ENCODE measurements at regions not wholly inside any gene's neighbourhood (a gene's known extent, or its start where the extent isn't known, plus 50 kb on each side); places are given as distances from the start of the nearest gene placed in this dataset.
"Not testable (repeated sequence)": the region's sequence is repeated elsewhere in the genome, so short reads cannot be mapped to it uniquely, and the experiment has no call there.

DNA sequence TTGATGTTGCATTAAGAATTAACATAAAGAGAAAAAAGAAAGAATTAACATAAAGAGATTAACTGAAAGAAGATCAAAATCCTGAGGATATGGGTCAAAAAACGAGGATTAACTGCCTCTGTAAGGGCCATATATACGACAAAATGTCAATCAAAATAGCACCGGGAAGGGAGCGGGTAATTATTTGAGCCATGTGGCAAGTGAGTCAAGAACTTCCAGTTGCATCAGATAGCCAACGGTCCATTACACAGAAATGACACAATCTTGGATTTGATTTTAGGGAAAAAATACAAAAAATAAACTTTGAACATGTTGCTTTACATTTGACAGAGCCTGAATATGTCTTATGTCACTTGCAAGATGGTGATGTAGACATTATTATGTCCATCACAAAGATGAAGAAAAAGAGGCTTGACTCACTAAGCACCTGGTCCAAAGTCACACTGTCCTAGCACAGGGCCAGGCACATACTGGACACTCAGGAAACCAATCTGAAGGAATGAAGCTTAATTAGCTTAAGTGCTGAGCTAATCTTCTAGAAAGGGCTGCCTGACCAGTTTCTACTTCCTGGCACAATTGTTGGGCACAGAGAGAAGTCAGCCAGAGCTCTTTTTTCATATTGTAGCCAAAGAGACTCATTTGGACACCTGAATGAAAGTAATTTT is 273.2 kb upstream of the PAPPA start:
- DNase-seq (ENCODE audit: low read depth) = no peak

DNA sequence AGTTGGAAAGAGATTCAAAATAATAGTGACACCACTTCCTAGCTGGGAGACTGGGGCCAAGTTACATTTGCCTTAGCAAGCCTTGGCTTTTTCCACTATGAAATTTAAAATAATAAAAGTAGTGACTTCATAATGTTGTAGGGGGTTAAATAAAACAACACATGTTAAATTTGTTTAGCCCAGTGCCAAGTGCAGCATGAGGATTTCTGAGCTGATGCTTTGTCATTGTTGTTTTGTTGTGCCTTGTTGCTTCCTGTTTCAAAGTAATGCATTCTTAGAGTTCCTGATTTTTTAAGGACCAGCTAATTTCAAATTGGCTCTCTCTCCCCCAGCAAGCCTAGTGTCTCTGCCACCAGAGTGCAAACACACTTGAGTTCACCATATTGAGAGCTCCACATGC is 270.7 kb upstream of the PAPPA start:
- no peak for DNase-seq (ENCODE audit: low read depth)

DNA sequence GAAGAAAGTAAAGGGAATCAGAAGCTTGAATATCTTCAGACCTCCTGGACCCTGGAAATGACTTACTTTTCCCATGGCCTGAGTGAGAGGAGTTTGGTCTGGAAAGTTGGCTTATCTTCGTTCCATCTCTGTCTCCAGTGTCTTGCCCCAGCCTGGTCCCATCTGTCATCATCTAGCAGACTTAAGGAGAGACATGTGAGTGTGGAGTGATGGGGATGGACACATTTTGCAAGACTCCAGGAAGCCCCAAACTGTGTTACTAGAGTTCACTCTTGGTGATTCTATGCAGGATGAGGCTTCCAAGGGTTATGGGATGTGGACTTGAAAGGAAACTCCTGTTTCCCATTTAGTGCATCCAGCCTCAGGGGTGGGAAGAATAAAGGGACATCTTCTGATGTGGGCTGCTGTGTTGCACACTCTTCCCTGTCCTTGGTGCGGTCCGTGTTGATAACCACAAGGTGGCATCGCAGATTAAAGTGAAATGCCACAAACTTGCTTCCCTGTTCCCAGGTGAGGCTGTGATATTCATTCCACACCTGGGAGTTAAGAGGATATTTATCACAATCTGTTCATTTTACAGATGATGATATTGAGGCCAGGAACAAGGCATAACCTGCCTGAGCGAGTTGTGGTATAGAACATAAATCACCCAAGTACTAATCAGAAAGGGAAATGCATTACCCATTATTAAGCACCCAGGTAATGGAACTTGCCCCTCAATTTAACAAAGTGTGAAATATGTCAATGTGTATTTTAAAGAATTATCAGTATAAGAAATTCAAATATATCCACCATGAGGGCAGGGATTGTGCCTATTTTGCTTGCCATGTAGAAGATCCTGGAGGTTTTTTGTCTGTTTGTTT is 269.9 kb upstream of the PAPPA start:
- no peak for DNase-seq (ENCODE audit: low read depth)

DNA sequence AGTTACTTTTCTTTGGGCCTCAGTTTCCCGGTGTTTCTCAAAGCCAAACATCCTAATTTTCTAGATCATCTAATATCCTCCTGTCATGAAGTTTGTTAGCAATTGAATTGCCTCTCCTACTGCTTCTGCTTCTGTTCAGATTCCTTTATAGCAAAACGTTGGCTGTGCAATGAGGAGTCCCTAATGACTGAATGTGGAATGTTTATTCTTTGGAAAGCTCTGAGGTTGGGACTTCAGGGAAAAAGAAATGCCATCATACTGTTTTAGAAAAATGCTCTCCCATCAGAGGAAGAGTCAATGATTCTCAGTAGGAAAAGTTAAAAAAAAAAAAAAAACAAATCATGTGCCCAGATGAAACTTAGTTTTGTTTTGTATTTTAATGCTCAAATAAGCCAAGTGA is 268.7 kb upstream of the PAPPA start:
- no peak for DNase-seq (ENCODE audit: low read depth)

DNA sequence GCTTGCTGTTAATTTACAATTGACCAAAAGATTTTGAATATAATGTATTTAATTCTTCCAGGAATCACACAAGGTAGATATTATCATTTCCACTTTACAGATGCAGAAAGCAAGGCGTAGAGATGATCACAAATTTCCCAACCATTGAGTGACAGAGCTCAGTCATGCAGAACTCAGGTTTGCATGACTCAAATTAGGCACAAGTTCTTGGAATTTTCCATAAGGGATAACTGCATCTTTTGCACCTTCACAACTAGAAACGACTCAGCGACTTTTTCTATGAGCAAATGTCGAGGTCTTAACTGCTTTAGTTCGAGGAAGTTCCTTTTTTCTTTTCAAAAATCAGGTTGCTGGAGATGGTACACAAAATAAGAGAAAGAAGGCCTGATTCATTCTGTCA is 265.5 kb upstream of the PAPPA start:
- DNase-seq (ENCODE audit: low read depth) = no peak

DNA sequence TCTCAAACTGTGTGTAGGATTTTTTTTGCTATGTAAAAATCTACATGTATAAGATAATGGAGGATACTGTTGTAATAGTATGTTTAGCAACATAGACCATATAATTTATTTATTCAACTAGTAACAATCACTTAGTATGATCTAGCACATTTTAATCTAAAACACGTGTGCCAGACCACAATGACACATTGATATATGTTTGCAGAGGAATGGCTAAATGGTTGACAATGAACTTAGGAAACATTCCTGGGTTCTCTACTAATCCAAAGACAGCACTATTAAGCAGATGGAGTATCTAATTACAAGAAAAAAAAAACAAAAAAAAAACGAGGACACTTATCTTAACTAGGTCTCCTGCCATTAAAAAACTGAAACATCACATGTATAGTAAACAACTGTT is 261.7 kb upstream of the PAPPA start:
- no peak for DNase-seq (ENCODE audit: low read depth)

DNA sequence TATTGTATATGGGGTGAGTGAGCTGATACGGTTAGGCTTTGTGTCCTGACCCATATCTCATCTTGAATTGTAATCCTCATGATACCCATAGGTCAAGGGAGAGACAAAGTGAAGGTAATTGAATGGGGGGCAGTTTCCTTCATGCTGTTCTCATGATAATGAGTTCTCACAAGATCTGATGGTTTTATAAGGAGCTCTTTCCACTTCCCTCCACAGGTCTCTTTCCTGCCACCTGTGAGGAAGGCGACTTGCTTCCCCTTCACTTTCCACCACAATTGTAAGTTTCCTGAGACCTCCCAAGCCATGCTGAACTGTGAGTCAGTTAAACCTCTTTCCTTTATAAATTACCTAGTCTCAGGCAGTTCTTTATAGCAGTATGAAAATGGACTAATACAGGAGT is 255.1 kb upstream of the PAPPA start:
- not testable (repeated sequence) for DNase-seq (ENCODE audit: low read depth)

DNA sequence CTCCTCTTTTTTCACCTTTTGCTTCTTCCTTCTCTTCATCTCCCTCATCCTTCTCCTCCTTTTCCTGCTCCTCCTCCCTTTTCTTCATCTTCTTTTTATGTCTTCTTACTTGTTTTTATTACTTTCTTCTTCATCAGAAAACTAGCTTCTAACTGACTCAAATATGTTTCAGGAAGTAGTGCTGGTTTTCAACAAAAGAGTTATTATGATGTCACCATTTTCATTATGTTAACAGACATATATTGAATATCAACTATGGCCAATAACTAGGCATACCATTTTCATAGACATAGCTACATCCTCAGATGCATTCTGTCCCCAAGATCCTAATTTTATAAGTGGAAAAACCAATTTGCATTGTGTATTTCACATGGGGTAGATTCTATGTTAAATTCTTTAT is 252.9 kb upstream of the PAPPA start:
- no peak for DNase-seq (ENCODE audit: low read depth)

DNA sequence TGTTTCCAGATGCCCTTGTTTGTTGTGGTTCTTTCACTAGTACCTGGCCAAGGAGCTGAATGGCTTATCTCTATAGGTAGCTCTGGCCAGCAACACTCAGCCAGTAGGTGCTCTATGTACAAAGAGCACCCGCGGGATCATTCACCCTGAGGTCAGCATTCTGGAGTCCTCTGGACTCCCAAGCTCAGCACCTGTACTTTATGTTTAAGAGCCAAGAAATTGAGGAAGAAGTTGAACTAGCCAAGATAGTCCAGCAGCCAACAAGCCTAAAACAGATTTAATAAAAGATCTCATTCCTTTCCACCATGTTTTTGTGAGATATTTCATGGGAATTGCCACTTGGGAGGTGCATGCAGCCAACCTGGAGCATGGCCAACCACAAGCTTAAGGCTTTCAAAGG is 242.6 kb upstream of the PAPPA start:
- no peak for DNase-seq (ENCODE audit: low read depth)

DNA sequence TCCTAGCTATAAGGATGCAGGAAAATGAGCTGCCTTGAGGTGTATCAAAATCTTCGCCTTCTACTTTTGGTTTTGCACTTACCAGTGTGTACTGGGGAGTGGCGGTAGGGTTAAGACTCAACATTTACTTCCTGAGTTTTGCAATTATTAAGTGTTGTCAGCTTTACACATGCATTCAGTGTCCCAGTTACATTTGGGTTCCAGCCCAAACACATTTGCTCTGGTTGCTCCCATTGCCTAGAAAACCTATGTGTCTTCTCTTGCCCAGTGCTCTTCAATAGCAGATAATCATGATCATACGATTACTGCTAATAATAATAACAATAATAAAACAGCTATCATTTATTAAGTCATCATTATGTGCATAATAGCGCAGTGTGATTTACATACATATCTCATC is 241.5 kb upstream of the PAPPA start:
- DNase-seq (ENCODE audit: low read depth) = no peak

DNA sequence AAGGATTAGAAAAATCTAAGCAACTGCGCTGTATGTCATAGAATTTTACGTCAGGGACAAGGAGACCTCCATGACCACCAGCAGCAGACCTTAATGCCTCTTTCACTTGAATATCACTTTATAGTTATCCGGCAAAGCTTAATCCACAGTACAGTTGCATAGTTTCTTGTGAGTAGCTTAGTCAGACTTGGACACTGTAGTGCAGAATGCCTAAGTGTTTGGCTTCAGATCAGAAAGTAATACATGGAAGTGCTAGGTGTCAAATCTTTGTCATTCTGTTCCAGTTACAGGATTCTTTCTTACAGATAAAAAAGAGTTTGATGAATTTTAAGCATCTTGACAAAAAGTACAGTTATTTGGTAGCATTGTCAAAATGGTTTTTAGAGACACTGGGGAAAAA is 239.9 kb upstream of the PAPPA start:
- no peak for DNase-seq (ENCODE audit: low read depth)

DNA sequence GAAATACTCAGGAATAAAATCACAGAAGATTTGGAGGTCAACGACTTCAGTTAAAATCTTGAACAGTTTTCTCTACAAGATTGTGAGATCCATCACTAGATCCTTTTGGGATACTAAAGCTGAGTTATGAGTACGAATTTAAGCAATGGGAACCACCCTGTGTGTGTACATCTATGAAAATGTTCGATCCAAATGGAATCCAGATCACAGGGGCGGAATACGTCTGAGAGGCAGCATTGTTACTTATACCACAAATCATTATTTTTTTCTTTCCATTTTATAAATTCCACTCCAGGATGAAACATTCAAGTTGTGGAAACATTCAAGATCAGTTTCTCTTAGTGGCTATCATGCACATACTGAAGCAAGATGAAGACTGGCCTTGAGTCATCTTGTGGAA is 239.3 kb upstream of the PAPPA start:
- DNase-seq (ENCODE audit: low read depth) = no peak

DNA sequence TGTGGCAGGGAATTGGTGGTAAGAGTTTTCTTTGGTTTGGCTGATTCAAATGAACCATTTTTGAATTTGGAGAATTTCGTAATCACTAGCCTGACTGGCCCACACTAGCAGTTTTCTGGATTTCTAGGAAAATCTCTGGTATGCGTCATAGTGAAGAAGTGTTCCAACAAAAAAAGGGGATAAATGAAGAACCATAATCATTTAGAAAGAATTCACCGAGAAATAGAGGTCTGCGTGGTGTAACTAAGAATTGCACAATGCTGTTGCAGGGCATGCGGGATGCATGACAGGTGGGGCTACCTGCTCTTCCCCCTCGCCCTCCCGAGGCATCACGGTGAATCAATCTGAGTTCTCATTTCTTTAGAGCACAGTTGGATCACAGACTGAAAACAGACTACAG is 232.3 kb upstream of the PAPPA start:
- DNase-seq (ENCODE audit: low read depth) = no peak

DNA sequence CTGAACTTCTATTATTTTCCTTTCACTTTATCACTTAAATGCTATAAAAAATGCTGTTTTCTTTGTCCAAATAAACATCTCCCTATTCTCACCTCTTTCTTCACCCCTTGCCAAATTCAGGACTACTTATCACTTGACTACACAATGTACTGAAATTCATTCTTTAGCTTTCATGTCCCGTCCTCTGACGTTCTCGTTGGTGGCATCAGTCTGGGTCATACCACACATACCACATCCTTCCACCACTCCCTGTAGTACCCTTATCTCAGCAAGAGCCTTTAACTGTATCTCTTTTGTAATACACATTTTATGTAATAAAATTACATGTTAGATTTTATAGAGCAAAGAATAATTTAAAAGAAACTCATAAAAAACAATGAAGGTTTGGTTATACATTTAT is 231.1 kb upstream of the PAPPA start:
- DNase-seq (ENCODE audit: low read depth) = no peak

DNA sequence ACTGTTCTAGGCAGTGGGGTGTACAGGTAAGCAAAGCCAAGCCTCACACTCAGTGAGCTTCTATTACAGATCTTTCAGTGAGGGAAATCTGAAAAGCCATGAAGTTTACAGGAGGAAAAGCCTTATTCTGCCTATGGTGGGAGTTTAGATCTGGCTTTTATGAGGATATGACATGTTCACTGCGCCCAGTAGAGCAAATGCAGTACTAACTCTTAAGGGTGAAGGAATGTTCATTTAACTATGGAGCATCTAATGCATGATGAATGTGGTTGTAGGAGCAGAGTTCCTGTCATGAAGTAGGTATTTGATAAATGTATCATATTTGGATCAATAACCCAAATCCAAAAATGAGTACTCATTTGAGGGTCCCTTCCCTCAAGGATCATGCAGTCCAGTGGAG is 230.2 kb upstream of the PAPPA start:
- no peak for DNase-seq (ENCODE audit: low read depth)

DNA sequence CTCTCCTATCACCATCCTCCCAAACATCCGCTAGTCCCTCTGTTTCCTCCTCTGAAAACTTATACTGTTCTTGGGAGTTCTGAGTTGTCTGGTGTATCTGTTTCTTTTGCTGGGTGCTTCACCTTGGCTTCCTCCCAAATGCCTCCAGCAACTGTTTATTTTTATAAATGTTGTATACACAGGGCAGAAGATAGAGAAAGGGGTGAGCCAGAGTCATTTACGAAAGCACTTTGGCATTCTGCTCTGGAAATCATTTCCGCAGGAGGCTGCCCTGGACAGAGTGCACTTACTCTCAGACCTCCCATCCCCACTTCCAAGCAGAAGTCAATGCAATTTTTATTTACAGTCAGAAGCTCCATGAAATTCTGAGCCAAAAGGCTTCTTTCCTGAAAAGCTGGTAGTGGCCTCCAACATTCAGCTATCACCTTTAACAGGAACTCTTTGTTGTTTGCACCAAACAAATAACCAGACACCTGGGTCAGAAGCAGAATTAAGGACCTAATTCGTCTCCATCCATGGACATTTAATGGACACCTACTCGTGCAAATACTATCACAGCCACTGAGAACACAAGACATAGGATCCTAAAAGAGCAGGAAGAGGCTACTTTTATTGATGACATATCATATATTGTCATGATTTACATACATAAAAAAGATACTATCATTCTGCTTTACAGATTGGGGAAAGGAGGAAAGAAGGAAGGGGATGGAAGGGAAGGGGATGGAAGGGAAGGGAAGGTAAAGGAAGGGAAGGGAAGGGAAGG is 229.5 kb upstream of the PAPPA start:
- no peak for DNase-seq (ENCODE audit: low read depth)

DNA sequence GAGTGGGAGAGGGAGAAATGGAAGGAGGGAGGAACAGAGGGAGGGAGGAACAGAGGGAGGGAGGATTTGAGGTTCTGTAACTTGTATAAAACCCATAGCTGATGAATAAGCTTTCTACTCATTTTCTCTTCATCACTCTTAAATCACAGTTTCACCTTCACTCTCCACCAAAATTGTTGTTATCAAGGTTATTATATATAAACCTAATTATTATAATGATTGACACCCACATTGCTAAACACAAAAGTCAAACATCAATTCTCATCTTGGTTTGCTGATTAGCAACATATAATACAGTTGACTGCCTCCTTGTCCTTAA is 229.0 kb upstream of the PAPPA start:
- DNase-seq (ENCODE audit: low read depth) = no peak

DNA sequence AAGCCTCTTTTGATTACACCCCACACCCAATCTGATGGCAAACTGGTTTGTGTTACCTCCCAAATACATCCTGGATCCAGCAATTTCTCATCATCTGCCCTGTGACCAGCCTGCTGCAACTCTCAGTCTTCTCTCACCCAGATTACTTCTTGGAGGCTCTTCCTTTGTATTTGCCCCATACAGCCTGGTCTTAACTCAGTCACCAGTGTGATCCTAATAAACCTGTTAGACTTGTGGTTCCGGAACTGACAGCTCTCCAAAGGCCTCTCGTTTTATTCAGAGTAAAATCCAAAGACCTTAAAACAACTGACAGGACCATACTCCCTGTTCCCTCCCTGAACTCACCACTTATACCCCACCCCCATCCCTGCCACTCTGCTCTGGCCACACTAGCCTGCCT is 228.2 kb upstream of the PAPPA start:
- DNase-seq (ENCODE audit: low read depth) = no peak

DNA sequence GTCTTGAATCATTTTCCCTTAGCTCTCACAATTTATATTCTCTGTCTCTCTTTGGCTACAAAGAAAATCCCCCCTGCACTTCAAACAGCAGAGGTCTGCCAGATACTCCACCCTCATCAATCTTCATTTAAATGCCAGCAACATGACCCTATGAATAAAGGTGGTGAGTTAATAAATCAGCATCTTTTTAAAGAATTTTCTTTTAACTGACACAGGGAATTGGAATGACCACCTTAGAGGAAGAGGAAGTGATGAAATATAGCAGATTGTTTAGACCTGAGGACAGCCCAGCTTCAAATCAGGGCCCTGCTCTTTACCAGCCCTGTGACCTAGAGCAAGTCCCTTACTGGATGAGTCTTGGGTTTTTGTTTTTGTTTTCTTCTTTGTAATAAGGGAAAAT is 223.1 kb upstream of the PAPPA start:
- DNase-seq (ENCODE audit: low read depth) = no peak

DNA sequence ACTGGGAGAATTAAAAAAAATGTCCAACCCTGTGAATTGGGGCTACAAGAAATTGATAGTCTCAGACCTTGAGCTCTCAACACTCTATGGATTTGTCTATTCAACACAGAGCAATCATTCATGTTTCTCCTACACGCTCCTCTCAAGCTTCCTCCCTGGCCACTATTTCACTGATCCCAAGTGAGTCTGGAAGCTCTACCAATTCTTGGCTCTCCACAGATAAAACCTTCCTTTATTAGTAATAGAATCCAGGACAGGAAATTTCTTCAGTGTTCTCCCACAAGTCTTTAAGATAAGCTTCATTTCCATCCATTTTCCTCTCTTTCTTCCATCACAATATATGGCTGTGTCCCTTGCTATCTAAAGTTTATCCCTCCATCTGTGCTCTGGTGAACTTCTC is 215.1 kb upstream of the PAPPA start:
- no peak for DNase-seq (ENCODE audit: low read depth)

DNA sequence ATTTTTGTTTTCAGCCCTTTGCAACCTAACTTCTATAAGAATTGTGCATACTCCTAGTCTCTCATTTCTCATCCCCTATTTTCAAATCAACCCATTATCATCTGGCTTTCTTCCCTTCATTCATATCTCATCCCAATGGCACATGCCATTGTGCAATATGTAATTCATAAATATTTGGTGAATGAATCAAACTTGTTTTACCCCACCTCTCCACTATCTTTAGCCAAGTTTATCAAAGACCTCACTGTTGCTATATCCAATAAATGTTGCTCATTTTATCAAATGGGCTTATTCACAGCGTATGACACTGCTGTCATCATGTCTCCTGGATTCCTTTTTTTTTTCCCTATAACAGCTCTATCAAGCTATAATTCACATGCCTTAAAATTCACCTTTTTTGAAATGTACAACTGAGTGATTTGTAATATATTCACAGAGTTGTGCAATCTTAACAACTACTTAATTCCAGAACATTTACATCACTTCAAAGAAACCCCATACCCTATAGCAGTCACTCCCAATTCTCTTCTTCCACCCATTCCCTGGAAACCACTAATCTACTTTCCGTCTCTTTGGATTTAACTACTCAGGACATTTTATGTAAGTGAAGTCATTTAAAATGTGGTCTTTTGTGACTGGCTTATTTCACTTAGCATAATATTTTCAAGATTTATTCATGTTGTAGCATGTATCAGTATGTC is 214.4 kb upstream of the PAPPA start:
- no peak for DNase-seq (ENCODE audit: low read depth)

DNA sequence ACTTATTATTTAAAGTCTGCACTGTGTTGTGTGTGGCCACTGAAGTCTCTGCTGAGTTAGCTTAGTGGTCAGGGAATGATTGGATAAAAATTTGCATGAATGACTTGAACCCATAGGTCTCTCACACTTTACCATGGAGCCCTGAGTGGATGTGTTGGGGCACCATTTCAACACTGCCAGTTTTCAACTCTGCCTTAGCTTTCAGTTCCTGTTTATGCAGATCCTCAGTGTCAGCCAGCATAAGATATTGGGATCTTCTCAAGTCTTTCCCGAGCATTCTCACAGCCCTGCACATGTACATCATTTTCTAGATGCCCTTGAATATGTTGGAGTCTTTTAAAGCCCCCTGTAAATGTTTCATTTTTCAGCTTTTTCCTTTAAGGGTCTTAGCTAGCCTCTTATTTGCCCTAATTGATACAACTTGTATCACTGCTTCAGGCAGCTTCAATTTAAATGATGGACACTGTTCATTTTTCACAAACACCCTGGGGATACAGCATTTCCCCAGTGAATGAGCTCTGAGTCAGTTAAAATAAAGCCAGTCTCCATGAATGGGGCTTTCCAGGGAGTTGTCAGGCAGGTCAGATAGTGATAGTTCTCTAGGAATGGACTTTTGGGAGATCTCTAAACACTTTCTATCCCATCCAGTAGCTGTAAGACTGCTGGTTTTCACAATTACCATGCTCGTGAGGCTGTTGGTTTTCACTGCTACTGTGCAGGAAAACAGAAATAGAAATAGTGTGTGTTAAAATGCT is 211.9 kb upstream of the PAPPA start:
- no peak for DNase-seq (ENCODE audit: low read depth)

Measured in stimulated activated CD8-positive, alpha-beta memory T cell treated with anti-CD3 and anti-CD28 coated beads, Interleukin-4, amount 100 ng/mL, for 24 hours (primary cell).